Fibroblast of villous mesenchyme (primary cell): ENCODE measurements at regions not wholly inside any gene's neighbourhood (a gene's known extent, or its start where the extent isn't known, plus 50 kb on each side); places are given as distances from the start of the nearest gene placed in this dataset.

ENCODE experiments used
- DNase-seq: peaks from one replicate; pipeline ENCODE4 v3.0.0-alpha.2; 2010; ENCODE audit warnings: low read depth
- H3K4me3 ChIP-seq: 2 replicates; pipeline ENCODE4 v1.5.1; 2011; ENCODE audit warnings: low read depth, mild to moderate bottlenecking, low read length
- TF ChIP-seq, protein P1 (sequence below): IDR thresholded peaks from 2 replicates; pipeline ENCODE4 v1.5.1; 2012; ENCODE audit warnings: low read depth, mild to moderate bottlenecking, low read length; ENCODE audit not compliant: insufficient read depth

DNA sequence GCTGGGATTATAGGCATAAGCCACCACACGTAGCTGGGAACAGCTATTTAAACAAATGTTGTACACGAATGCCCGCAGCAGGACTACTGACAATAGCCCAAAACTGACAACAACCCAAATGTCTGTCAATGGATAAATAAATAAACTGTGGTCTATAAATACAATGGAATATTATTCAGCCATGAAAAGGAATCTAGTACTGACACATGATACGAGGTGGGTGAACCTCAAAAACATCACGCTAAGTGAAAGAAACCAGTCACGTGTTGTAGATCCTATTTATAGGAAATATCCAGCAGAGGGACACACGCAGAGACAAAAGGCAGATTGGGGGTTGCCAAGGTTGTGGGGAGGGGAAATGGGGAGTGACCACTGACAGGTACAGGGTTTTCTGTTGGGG is 390.0 kb upstream of the TNRC6C start:
- DNase-seq = no peak
- TF ChIP-seq, protein P1, sequence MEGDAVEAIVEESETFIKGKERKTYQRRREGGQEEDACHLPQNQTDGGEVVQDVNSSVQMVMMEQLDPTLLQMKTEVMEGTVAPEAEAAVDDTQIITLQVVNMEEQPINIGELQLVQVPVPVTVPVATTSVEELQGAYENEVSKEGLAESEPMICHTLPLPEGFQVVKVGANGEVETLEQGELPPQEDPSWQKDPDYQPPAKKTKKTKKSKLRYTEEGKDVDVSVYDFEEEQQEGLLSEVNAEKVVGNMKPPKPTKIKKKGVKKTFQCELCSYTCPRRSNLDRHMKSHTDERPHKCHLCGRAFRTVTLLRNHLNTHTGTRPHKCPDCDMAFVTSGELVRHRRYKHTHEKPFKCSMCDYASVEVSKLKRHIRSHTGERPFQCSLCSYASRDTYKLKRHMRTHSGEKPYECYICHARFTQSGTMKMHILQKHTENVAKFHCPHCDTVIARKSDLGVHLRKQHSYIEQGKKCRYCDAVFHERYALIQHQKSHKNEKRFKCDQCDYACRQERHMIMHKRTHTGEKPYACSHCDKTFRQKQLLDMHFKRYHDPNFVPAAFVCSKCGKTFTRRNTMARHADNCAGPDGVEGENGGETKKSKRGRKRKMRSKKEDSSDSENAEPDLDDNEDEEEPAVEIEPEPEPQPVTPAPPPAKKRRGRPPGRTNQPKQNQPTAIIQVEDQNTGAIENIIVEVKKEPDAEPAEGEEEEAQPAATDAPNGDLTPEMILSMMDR = no peak
- no peak overlapping the region for H3K4me3 ChIP-seq

DNA sequence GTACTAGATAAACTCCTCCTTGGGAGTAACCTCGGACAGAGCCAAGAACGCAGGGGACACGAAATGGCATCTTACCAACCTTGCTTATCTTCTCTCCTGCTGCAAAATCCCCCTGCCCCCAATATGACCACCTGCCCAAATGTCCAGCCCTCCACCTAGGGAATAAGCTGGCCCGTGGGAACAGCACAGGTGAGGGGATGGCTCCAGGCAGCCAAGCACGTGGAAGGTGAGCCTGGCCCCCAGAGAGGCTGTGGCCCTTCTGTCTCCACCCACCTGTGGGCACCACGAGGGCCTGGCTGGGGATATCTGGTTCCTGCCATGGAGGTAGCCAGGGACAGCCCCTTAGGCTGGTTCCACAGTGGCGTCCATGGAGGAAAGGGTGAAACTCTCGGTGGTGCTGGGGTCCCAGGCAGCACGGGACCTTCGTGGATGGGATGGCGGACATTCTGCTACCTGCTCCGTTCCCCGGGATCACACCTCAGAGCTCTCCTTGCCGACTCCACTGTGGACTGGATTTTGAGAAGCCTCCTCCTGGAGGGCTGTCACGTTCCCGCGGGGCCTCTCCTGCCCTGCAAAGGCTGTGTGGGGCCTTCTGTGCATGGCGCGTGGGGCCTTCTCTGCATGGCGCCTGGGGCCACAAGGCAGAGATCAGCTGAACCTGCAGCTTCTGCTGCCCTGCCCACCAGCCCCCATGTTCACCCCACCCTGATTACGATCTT is 388.5 kb upstream of the TNRC6C start:
- no peak for DNase-seq
- TF ChIP-seq, protein P1 = no peak
- no peak overlapping the region for H3K4me3 ChIP-seq

DNA sequence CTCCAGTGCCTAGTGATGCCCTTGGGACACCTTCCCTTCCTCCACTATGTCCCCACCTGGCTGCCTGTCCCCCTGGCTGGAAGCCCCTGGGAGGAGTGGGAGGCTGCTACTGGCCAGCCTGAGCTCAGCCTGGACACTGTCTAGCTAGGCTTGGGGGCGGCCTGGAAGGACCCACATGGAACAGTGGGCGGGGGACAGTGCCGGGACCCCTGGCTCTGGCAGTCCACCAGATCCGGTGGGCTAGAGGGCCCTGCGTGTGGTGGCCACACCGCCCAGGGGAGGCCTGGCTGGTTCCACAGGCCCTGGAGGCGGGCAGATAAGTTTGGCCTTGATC is 388.0 kb upstream of the TNRC6C start:
- TF ChIP-seq, protein P1 = no peak
- DNase-seq = no peak
- H3K4me3 ChIP-seq = no peak overlapping the region

DNA sequence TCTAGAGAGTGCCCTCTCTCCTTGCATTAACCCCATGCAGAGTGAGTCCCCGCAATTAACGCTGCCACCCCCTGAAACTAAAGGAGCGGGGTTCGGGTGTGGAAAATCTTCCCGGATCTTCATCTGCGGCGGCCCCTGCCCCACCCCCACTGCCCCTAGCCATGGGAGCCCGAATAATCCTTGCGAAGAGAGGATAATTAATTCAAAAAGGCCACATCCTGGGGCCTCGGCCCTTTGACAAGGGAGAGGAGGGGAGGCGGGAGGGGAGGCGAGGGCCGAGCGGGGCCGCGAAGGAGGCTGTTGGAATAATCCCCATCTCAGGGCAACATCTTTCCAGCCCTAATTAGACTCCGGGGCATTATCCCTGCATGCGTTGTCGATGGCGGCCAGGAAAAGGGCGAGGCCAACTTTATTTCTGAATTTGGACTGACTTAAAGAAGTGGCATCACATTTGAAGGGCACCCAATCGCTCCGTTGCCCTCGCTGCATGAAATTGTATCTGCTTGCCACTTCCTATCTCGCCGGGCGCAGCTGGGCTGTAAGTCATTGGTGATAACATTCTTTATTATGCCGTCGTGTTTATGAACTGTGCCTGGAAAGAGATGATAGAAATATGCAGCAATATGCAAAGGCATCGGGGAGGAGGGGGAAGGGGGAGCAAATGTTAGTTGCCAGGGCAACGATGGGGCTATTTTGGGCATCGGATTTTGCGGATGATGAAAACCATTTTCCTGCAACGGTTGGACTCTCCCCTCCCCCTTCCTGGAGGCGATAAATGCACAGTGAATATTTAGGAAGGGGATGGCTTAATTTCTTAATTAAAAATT is 387.1 kb upstream of the TNRC6C start:
- TF ChIP-seq, protein P1 = no peak
- peak; percentile 46 for DNase-seq
- H3K4me3 ChIP-seq = no peak overlapping the region

DNA sequence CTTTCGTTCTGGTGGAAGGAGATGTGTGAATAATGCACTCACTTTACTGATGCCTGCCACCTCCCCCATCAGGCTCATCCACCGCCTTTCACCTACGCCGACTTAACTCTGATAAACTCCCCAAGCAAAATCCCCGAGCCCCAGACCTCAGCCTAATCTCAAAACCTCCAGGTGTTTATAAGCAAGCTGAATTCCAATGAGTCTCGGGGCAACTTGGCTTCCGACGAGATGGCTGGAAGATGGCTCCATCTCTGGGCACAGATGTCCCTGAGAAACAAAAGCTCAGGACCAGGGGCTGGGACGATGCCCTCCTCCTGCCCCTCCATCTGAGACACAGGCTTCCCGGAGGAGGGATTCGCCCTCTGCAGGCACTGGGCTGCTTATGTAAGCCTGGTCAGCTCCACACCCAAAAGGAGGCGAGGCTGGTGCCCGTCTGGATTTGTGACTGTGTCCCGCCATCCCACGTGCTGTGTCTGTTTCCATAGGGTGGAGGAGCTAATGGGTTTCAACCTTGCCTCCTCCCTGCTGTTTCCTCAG is 386.4 kb upstream of the TNRC6C start:
- no peak overlapping the region for H3K4me3 ChIP-seq
- TF ChIP-seq, protein P1 = no peak
- no peak for DNase-seq

DNA sequence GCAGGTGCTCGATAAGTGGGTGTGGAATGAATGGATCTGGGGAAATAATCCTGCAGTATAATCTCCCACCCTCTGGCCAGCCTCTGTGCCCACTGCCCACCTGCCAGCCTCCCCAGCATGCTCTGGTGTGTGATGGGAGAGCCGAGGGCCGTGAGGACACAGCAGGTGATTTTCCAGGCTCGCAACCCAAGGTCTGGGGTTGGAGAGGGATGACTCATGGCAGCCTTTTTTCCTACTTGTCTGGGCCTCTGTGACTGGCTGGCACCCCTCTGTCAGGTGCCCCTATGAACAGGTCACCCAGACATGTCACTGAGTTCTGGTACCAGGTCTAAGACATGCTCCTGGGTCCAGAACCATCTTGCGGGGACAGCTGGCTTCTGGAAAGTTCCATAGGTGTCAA is 385.7 kb upstream of the TNRC6C start:
- no peak overlapping the region for H3K4me3 ChIP-seq
- no peak for DNase-seq
- TF ChIP-seq, protein P1 = no peak
